Mammary epithelial cell (primary cell): ENCODE measurements at regions not wholly inside any gene's neighbourhood (a gene's known extent, or its start where the extent isn't known, plus 50 kb on each side); places are given as distances from the start of the nearest gene placed in this dataset.

Source experiments
- CTCF ChIP-seq, 2 donors: IDR thresholded peaks in 1 of 2; conservative IDR thresholded peaks in 1 of 2; 2 replicates each; pipeline ENCODE4 v1.5.1; 2011 to 2012; ENCODE audit warnings: inconsistent platforms in 2 of 2, low read length in 2 of 2, mild to moderate bottlenecking in 2 of 2, control low read depth in 1 of 2, low read depth in 1 of 2; ENCODE audit not compliant: insufficient read depth in 1 of 2; ENCODE audit errors: extremely low read depth in 1 of 2
- EZH2 ChIP-seq: IDR thresholded peaks from 2 replicates; pipeline ENCODE4 v1.6.1; 2012; ENCODE audit warnings: low read length, inconsistent platforms, borderline replicate concordance

DNA sequence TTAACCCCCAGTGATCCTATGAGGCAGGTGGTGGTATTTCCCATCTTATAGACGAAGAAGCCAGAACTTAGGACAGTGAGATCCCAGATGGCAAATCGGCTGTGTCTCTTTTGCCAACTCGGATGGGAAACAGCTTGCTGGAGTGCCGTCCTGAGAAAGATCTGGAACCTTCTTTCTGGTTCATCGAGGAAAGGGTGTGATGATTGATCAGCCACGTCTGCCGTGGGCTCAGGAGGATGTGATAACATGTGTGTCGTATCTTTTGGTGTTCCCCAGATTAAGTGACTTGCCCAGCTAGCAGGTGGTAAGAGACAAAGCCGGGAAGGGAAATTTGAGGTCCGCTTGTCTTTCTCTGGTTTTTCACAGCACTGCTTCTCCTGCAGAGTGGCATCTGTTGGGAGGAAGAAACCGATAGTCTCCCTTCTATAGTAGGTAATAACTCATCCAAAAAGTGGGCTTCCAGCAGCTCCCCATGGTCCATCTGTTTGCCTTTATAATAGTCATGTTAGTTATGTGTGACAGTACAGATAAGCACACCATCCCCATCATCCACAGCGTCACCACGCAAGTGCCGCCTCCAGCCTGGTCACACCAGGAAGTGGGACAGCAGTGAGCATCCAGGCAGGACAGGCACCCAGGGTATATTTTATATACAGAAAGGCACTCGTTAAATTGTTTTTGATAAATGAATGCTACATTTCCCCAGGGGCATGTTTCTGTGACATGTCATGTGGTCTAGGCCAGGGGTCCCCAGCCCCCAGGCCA, 175.5 kb downstream of the KATNIP start:
- TF ChIP-seq CTCF (conservative IDR thresholded peaks at IDR 0.05 in 1 of 2, IDR thresholded peaks at IDR 0.05 in 1 of 2; ENCODE audit: extremely low read depth in 1 of 2, insufficient read depth in 1 of 2, low read depth in 1 of 2, low read length in 2 of 2) (no peak), EZH2 (no peak)
